WTC11 (cell line): ENCODE measurements at regions not wholly inside any gene's neighbourhood (a gene's known extent, or its start where the extent isn't known, plus 50 kb on each side); places are given as distances from the start of the nearest gene placed in this dataset.

ENCODE experiments used
- ATAC-seq: fragments of 200-7000 bp; cut with Tn5 transposase; 2 replicates; pipeline ENCODE4 v1.10.0; 2021; ENCODE audit warnings: mild to moderate bottlenecking, moderate library complexity
- CTCF ChIA-PET: fragments of 300-600 bp; sonication (Branson Sonifier 250); formaldehyde crosslinking; loops from one replicate; lab custom pipeline; 2021; ENCODE audit warnings: antibody characterized with exemption; lab: Charles Lee
- POLR2A ChIA-PET: fragments of 350-600 bp; sonication (Branson Sonifier 250); formaldehyde crosslinking; loops from one replicate; lab custom pipeline; 2021; ENCODE audit warnings: antibody characterized with exemption; lab: Charles Lee
- DNase-seq: peaks from one replicate; pipeline ENCODE4 v3.0.0; 2021; ENCODE audit warnings: low spot score
- H3K27ac Mint-ChIP-seq: 2 replicates; pipeline ENCODE4 v1.8.0; 2021; ENCODE audit warnings: mixed read lengths
- H3K27me3 Mint-ChIP-seq: 2 replicates; pipeline ENCODE4 v1.8.0; 2021; ENCODE audit warnings: low read depth, mild to moderate bottlenecking, moderate library complexity, mixed read lengths
- H3K36me3 Mint-ChIP-seq: 2 replicates; pipeline ENCODE4 v1.8.0; 2021; ENCODE audit warnings: mixed read lengths
- H3K4me1 Mint-ChIP-seq: 2 replicates; pipeline ENCODE4 v1.8.0; 2022; ENCODE audit warnings: mixed read lengths
- H3K4me3 Mint-ChIP-seq: 2 replicates; pipeline ENCODE4 v1.8.0; 2021; ENCODE audit warnings: mild to moderate bottlenecking, moderate library complexity, mixed read lengths
- H3K9me3 Mint-ChIP-seq: 2 replicates; pipeline ENCODE4 v1.8.0; 2021; ENCODE audit warnings: mixed read lengths
- ATF1 ChIP-seq: sonication (generic); formaldehyde crosslinking; IDR thresholded peaks from 2 replicates; pipeline ENCODE4 v1.8.1; 2023; ENCODE audit warnings: mild to moderate bottlenecking, moderate library complexity, missing genetic modification reagents
- CREM ChIP-seq: sonication (generic); formaldehyde crosslinking; IDR thresholded peaks from 2 replicates; pipeline ENCODE4 v1.8.1; 2022; ENCODE audit warnings: mild to moderate bottlenecking, missing genetic modification reagents, moderate library complexity
- ERG ChIP-seq: fragments of 250-450 bp; sonication (Bioruptor Pico); IDR thresholded peaks from 2 replicates; pipeline ENCODE4 v1.8.0; 2021; ENCODE audit warnings: mild to moderate bottlenecking
- JAZF1 ChIP-seq: fragments of 250-450 bp; sonication (Bioruptor Pico); IDR thresholded peaks from 2 replicates; pipeline ENCODE4 v1.9.0; 2021; ENCODE audit warnings: moderate library complexity, mild to moderate bottlenecking, inconsistent platforms
- NFYB ChIP-seq: sonication (generic); formaldehyde crosslinking; conservative IDR thresholded peaks from 2 replicates; pipeline ENCODE4 v1.8.0; 2022; ENCODE audit warnings: low read depth, missing genetic modification reagents
- PRDM15 ChIP-seq: sonication (generic); formaldehyde crosslinking; IDR thresholded peaks from 2 replicates; pipeline ENCODE4 v1.8.0; 2022; ENCODE audit warnings: missing genetic modification reagents
- RORB ChIP-seq: fragments of 250-450 bp; sonication (Bioruptor Pico); IDR thresholded peaks from 2 replicates; pipeline ENCODE4 v1.9.0; 2021; ENCODE audit warnings: mild to moderate bottlenecking
- SMAD3 ChIP-seq: sonication (generic); formaldehyde crosslinking; IDR thresholded peaks from 2 replicates; pipeline ENCODE4 v1.8.0; 2022; ENCODE audit warnings: missing genetic modification reagents, mild to moderate bottlenecking, borderline replicate concordance
- TCF7 ChIP-seq: sonication (generic); formaldehyde crosslinking; IDR thresholded peaks from 2 replicates; pipeline ENCODE4 v1.8.0; 2022; ENCODE audit warnings: mild to moderate bottlenecking, low read depth, missing genetic modification reagents, moderate library complexity
- ZNF396 ChIP-seq: fragments of 250-450 bp; sonication (Bioruptor Pico); IDR thresholded peaks from 2 replicates; pipeline ENCODE4 v1.8.0; 2021; ENCODE audit warnings: mild to moderate bottlenecking, moderate library complexity, borderline replicate concordance
- TF ChIP-seq, protein P1 (sequence below): fragments of 200-600 bp; IDR thresholded peaks from 2 replicates; pipeline ENCODE4 v1.8.0; 2022; ENCODE audit warnings: antibody characterized with exemption
- TF ChIP-seq, protein P2 (sequence below): sonication (generic); formaldehyde crosslinking; IDR thresholded peaks from 2 replicates; pipeline ENCODE4 v1.8.1; 2023; ENCODE audit warnings: mild to moderate bottlenecking, missing genetic modification reagents, borderline replicate concordance

DNA sequence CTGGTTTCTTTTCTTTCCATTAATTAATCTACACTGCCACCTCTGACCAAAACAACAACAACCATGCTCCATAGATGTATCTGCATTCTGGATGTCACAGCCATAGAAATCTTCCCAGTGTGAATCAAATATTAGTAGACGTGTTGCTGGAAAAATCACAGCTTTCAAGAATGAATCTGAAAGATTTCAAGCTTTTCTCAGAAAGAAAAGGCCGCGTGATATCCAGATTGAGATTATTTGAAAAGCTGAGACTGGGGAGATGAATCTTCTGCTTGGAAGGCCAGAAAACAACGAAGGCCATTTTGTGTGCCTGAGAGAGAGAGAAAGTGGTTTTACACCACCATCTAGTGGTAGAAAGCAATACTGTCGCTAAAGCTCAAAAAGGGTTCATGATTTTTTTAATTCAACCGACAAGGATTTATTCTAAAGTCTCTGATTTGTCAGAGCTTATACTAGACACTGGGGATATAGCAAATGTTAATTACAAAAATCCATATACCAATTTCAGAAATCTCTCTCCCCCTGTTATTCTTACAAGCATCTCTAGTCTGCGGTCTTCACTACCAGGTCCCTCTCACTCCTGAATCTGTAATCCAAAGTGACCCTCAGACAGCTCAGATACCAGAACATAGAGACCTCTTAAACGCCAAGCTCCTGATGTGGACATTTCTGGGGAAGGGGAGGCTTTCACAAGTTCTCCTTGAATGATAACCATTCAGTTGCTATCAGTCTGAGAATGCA is 87.5 kb upstream of the SGIP1 start:
- Mint-ChIP-seq H3K4me1 (peaks cover 16% of the 10 kb centered on the region), H3K9me3 (no peaks in the 10 kb centered on the region), H3K4me3 (no peak overlapping the region; the same call in 1 of the 2 replicates), H3K27ac (no peak overlapping the region), H3K36me3 (no peaks in the 10 kb centered on the region), H3K27me3 (no peaks in the 10 kb centered on the region)
- ChIA-PET POLR2A (no interaction called here), CTCF (interaction anchor here (0.6 to 3.8 kb wide), 39 partner anchors 8 to 490 kb away, joined by 3 to 52 read pairs (median 4); no protein-coding TSS in a partner anchor)
- DNase-seq (no peak), ATAC-seq (peak; percentile 71)
- no peak for TF ChIP-seq RORB (CRISPR knock-in tag)
- no peak for TF ChIP-seq ATF1 (CRISPR knock-in tag)
- no peak for TF ChIP-seq JAZF1 (CRISPR knock-in tag)
- no peak for TF ChIP-seq NFYB
- TF ChIP-seq, protein P1, sequence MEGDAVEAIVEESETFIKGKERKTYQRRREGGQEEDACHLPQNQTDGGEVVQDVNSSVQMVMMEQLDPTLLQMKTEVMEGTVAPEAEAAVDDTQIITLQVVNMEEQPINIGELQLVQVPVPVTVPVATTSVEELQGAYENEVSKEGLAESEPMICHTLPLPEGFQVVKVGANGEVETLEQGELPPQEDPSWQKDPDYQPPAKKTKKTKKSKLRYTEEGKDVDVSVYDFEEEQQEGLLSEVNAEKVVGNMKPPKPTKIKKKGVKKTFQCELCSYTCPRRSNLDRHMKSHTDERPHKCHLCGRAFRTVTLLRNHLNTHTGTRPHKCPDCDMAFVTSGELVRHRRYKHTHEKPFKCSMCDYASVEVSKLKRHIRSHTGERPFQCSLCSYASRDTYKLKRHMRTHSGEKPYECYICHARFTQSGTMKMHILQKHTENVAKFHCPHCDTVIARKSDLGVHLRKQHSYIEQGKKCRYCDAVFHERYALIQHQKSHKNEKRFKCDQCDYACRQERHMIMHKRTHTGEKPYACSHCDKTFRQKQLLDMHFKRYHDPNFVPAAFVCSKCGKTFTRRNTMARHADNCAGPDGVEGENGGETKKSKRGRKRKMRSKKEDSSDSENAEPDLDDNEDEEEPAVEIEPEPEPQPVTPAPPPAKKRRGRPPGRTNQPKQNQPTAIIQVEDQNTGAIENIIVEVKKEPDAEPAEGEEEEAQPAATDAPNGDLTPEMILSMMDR, result peak; percentile 67; the same call in 1 of the 2 replicates
- no peak for TF ChIP-seq CREM

DNA sequence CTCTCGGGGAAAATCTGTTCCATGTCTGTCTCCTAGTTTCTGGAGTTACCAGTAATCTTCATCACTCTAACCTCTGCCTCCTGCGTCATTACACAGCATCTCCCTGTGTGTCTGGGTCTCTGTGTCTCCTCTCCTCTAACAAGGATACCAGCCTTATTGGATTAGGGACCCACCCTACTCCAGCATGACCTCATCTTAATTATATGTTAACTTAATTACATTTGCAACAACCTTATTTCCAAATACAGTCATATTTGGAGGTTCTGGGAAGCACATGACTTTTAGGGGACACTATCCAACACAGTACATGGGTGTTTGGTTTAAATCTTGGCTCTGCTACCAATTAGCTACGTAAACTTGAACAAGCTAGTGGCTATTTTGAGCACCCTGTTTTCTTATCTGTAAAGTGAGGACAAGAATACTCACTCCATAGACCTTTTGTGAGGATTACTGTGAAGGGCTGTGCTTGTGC is 83.9 kb upstream of the SGIP1 start:
- ATAC-seq (no peak), DNase-seq (no peak)
- no peak overlapping the region for H3K27ac Mint-ChIP-seq
- ChIA-PET POLR2A (interaction anchor here (0.6 kb wide), 1 partner anchor 1280 kb away, joined by 5 read pairs; no protein-coding TSS in a partner anchor), CTCF (interaction anchor here (1.6 to 2.7 kb wide), 2 partner anchors 54 to 207 kb away, joined by 4 to 17 read pairs; no protein-coding TSS in a partner anchor)
- no peaks in the 10 kb centered on the region for H3K36me3 Mint-ChIP-seq
- H3K27me3 Mint-ChIP-seq, result no peaks in the 10 kb centered on the region
- no peaks in the 10 kb centered on the region for H3K9me3 Mint-ChIP-seq
- peaks cover 13% of the 10 kb centered on the region for H3K4me1 Mint-ChIP-seq
- no peak overlapping the region for H3K4me3 Mint-ChIP-seq
- TF ChIP-seq, protein P2, sequence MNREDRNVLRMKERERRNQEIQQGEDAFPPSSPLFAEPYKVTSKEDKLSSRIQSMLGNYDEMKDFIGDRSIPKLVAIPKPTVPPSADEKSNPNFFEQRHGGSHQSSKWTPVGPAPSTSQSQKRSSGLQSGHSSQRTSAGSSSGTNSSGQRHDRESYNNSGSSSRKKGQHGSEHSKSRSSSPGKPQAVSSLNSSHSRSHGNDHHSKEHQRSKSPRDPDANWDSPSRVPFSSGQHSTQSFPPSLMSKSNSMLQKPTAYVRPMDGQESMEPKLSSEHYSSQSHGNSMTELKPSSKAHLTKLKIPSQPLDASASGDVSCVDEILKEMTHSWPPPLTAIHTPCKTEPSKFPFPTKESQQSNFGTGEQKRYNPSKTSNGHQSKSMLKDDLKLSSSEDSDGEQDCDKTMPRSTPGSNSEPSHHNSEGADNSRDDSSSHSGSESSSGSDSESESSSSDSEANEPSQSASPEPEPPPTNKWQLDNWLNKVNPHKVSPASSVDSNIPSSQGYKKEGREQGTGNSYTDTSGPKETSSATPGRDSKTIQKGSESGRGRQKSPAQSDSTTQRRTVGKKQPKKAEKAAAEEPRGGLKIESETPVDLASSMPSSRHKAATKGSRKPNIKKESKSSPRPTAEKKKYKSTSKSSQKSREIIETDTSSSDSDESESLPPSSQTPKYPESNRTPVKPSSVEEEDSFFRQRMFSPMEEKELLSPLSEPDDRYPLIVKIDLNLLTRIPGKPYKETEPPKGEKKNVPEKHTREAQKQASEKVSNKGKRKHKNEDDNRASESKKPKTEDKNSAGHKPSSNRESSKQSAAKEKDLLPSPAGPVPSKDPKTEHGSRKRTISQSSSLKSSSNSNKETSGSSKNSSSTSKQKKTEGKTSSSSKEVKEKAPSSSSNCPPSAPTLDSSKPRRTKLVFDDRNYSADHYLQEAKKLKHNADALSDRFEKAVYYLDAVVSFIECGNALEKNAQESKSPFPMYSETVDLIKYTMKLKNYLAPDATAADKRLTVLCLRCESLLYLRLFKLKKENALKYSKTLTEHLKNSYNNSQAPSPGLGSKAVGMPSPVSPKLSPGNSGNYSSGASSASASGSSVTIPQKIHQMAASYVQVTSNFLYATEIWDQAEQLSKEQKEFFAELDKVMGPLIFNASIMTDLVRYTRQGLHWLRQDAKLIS (CRISPR knock-in tag), result no peak

DNA sequence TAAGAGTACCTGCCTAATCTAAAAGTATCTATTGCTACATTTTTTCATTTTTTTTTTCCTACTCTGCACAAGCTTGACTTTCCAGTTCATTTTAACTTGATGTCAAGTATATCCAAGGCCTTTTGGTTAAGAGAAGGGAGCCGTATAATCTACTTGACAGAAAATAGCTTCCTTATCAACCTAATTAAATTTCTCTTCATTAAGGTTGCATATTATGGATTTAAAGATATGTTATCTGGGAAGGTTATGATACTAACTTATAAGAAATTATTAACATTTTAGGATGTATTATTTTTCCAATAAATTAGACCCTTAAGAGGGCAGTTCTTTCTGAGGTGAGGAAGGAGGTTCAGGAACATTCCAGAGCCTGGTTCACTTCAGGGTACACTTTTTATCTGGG is 83.1 kb upstream of the SGIP1 start:
- CTCF ChIA-PET, result interaction anchor here (1.6 to 2.7 kb wide), 2 partner anchors 53 to 208 kb away, joined by 4 to 17 read pairs; no protein-coding TSS in a partner anchor
- no peak for DNase-seq
- no peak overlapping the region for H3K27ac Mint-ChIP-seq
- no peak overlapping the region for H3K4me3 Mint-ChIP-seq
- no peaks in the 10 kb centered on the region for H3K36me3 Mint-ChIP-seq
- peaks cover 5% of the 10 kb centered on the region for H3K4me1 Mint-ChIP-seq
- H3K9me3 Mint-ChIP-seq, result no peaks in the 10 kb centered on the region
- H3K27me3 Mint-ChIP-seq, result no peaks in the 10 kb centered on the region
- TF ChIP-seq ERG (CRISPR knock-in tag) (no peak), PRDM15 (CRISPR knock-in tag) (no peak), ZNF396 (CRISPR knock-in tag) (no peak), SMAD3 (CRISPR knock-in tag) (no peak), TCF7 (CRISPR knock-in tag) (no peak), NFYB (no peak)
- TF ChIP-seq, all 79 proteins: peak for 0
- no peak for ATAC-seq
- POLR2A ChIA-PET, result no interaction called here
